ENCODE measurements at regions not wholly inside any gene's neighbourhood (a gene's known extent, or its start where the extent isn't known, plus 50 kb on each side); places are given as distances from the start of the nearest gene placed in this dataset.

DNA sequence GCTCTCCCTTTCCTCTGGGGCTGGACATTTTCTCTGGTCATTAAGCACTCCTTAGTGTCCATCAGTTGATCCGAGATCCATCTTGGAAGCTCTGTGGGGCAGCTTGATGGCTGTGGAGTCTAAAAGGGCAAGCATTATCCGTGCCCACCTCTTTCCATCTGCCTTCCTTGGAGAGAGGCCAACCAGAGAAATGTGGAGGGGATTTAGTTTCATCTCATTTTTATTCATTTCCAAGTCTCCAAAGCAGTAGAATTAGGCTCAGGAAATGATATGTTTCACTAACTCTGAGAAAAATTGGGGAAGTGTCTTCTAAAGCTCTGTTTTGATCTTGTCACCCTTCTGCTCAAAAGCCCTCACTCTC, 95.9 kb upstream of the KLHL25 start:
- DNase-seq, result no peak

DNA sequence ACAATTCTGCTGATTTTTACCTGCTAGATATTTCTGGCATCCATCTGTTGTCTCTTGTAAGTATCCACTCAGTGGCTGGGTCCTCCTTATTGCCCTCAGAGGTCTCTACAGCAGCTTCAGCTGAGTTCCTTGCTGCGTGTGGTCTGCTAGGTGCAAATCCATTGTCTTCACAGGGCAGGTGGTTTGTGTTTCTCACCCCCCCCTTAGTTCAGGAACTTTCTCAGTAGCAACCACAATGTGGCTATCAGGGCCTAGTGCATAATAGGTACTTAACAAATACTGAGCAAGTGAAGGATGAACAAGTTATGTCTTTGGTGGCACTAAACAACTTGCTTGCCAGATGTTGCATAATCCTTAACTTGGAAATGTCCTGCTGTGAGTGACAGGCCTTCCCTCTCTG, 96.7 kb upstream of the KLHL25 start:
- no peak for DNase-seq

DNA sequence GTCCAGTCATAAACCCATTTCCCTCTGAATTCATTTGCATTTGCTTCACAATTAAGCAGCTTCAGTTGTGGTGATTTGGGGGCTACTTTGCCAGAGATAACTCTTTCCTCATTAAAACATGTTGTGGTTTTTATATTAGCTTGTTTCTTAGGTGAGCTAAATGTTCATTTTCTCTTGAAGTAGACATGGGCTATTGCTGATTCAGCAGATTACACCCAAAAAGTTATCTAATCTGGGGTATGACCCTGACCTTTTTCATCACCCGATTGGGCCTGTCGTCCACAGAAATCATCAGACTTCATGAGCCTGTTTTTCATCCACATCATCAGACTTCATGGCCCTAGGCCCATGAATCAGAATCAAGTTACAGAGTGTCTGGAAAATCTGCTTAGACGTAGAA, 97.5 kb upstream of the KLHL25 start:
- DNase-seq, result no peak

DNA sequence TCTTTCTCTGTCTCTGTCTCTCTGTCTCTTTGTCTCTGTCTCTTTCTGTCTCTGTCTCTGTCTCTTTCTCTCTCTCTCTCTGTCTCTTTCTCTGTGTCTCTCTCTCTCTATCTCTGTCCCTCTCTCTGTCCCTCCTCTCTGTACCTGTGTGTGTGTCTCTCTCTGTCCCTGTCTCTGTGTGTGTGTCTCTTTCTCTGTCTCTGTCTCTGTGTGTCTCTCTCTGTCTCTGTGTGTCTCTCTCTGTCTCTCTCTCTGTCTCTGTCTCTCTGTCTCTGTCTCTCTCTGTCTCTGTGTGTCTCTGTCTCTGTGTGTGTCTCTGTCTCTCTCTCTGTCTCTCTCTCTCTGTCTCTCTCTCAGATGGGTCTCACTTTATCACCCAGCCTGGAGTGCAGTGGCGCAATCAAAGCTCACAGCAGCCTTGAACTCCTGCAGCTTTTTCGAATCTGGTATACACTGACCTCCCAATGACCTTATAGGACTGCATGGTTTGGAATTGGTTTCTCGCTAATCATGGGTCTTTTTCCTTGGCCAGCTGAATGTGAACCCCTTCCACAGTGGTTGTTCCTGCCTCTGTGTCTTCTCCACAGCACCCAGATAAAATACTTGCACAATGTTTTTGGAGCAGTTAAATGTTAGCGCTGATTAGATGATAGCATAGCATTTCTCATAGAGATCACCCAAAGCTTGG, 102.6 kb upstream of the KLHL25 start:
- DNase-seq, result no peak

DNA sequence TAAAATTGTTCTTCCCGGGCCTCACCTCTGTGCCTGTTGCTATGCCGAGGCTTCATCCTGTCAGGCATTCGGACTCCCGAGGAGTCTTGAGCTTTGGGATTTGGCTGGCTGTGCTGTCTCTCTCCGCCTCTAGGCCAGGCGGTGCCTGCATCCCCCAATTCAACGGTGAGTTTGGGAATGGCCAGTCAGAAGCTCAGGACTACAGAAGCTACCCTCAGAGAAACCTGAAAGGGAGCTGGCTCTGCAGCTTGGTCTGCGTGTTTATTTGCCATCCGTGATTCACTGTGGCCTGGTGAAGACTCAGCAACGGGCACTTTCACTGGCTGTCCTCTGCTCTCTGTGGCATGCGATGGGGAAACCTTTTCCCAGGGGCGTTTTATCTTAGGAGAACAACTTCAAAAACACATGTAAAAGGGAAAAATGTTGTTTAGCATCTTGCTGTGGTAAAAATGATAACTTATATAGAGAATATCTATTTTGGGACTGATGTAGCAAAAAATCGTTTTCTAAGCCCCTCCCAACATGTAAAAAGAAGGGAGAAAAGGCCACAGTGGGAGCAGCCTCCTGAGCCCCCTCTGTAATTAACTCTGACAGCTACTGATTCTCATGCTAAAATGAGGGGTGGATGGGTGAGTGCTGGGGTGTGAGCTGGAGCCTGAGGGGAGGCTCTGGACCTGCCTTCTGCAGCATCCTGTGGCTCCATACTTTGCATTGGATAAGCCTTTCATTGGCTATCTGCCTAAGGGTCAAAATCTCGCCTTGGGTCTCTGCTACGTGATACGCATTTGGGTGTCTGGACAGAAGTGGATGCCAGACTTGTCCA, 103.4 kb upstream of the KLHL25 start:
- DNase-seq, result no peak

DNA sequence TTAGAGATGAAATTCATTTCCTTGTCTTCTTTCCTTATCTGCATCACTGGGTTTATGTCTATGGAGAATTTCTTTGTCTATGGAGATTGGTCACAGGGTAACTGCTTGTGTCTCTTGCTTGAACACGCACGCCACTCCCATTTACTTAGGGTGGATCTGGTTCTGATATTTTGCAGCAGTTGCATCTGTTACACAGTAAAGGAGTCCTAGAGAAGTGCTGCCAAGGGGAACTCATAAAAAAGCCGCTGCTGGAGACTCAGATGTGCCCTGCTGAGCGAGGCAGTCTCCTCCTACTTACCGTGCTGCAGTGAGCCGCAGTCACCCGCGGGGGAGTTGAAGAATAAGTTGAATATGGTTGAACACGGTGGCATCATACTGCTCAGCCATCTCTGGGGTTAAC, 105.2 kb upstream of the KLHL25 start:
- DNase-seq, result no peak

DNA sequence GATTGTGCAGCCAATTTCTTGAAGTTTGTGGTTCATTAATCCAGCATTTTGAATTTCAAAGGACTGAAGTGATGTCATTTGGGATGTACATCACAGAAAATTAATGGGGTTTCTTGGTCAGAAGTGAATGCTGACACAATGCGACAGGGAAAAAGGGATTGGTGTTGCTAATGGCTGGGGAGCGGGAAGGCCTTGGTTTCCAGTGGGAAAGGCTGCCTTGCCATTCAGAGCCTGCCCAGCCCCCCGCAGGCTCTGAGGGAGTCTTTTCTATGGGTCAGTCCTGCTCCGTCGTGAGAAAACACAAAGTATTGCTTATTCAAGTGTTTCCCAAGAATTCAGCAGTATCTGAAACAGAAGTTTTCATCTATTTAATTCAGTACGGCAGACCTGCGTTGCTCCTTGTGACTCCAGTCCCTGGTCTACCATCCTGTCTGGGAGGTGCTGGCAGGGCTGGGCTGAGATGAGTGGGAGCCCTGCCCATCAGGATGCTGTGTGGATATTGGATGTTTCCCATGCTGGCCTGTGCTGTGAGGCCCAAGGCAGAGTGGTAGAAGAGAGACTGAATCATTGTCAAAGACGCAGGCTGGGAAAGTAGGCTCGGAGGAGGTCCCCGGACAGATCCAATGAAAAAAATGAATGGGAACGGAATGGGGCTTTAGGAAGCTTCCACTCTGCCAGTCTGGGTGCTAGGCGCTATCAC, 111.2 kb upstream of the KLHL25 start:
- no peak for DNase-seq

DNA sequence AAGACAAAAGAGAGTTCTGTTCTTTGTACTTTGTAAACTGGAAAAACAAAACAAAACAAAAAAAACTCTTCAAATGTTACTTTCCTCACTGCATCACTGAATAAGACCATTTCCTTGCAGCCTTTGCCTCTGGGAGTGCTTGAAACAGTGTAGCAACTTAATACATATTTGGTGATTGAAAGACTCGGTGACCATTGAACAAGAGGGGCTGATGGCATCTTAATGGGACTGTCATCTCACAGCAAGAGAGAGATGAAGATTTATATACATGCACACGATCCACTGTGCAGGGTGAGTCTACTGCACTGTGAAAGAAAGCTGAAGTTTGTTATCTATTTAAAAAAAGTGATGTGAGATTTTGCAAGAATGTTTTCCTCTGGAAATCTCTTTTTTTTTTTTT, 111.9 kb upstream of the KLHL25 start:
- no peak for DNase-seq

DNA sequence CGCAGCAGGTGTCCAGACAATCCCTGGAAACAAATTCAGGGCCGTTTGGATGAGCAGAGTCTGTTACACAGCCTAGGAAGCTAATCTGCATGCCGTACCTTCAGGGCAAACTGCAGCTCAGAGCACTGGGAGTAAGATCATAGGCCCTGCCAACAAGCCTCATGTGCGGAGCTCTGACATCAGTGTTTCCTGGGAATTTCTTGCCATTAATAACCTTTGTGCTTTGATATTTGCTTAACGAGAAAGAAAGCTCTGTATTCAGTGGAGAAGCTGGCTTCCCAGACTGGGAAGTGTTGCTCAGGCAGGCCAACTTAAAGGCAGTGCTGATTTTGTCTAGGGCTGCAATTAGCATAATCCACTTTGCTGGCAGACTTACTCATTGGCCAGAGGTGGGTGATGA, 116.1 kb upstream of the KLHL25 start:
- no peak for DNase-seq

DNA sequence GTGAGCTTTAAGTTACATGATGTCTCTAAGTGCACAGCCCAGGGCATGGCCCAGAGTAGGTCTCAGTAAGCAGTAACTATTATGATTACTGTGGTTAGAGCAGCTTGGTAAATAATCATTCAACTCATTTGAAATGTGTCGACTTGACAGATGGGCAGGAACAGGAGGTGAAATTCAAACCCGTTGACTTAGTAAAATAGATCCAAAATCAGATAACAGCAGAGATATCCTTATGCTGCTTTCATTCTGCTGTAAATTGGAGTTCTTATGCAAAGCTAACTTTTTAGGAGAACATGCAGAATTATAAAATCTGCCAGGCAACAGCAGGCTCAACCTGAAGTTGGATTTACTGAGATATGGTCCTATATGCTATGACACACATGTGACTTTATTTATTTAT, 118.7 kb upstream of the KLHL25 start:
- DNase-seq, result no peak

DNA sequence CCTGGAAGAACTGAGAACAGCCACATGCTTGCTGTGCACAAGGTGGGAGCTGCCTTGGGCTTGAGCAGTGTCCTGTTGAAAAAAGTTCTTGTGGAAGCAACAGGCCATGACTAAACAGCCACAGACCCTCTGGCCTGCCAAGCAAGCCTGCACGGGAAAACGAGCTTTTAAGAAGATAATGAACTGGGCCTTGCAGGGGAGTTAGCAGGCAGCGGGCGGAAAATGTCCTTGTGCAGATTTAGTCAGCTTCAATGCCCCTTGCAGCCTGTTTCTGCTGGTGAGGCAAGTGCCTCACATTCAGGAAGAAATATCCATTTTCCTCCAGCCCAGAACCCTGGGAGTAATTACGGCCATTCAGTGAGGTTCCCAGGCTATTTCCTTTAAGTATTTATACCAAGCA, 126.2 kb upstream of the KLHL25 start:
- DNase-seq, result no peak

DNA sequence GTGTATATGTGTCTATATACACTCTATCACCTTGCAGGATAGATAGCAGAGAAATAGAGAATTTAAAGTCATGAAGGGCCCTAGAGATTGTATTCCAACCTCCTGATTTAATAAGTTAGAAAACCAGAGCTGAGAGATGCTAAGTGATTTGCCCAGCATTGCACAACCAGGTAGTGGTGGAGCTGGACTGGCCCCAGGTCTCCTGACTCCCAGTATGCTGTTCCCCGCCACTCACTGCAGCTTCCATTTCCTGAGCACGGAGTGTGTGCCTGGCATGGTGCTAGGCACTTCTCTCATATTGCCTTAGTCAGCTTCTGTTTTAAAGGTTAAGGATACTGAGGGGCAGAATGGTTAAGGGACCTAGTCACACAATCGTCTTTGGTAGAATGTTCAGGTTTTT, 129.4 kb upstream of the KLHL25 start:
- no peak for DNase-seq

DNA sequence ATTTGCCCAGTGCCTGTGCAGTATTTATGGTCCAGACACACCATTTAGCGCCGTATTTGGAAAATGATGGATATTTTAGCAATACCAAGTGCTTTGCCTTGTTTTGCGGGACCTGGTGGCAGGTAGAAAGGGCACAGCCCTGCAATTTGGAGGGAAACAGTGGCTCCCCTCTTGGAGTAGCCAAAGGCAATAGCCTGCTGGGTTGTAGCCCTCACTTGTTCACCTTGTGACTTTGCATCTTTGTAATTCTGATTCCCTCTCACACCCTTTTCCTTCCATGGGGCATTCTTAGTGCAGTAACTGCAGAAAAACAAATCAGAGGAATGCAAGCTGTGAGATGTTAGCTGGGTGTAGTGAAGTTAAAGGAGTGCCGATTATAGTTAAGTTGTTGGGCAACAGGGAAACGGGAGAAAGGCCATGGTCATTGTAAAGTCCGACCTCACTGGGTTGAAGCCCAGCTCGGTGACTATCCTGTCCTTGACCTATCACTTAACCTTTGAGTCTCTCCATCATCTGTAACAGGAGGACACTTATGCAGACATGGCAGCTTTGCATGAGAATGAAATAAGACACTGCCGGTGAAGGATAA, 131.0 kb upstream of the KLHL25 start:
- no peak for DNase-seq

DNA sequence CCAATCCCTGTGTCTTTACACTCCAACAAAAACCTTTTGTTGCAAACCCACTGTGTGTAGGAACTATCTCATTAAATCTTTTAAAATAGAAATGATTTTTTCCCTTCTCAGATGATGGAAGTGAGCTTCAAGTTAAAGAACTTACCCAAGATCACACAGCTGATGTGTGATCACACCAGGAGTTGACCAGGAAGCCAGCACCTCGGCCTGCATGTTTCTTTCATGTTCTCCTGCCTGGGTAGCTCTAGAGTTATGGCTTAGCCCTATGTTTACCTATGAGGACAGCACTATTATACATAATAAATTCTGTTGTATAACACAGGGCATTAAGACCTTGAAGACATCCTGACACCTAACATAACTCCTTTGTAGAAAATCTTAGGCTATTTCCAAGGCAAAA, 132.1 kb upstream of the KLHL25 start:
- DNase-seq, result no peak

DNA sequence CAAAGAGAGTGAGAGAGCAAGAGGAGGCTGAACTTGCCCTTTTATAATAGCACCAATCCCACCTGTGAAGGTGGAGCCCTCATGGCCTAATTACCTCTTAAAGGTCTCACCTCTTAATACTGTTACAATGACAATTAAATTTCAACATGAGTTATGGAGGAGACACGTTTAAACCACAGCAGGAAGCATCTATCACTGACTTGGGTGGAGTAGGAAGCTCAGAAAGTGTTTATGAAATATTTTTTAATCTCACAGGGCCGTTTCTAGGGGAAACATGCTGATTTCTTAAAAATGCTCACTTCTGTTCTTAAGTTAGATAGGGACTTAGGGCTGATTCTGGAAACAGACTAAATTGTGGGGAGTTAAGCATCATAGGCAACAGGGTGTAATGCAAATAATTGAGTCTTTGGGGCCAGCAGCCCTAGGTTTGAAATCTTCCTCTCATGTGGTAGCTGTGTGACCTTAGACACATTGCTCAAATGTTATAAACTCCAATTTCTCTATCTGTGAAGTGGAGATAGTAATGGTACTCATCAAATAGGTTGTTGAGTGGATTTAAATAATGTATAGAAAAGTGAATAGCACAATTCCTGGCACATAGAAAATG, 133.3 kb upstream of the KLHL25 start:
- no peak for DNase-seq

DNA sequence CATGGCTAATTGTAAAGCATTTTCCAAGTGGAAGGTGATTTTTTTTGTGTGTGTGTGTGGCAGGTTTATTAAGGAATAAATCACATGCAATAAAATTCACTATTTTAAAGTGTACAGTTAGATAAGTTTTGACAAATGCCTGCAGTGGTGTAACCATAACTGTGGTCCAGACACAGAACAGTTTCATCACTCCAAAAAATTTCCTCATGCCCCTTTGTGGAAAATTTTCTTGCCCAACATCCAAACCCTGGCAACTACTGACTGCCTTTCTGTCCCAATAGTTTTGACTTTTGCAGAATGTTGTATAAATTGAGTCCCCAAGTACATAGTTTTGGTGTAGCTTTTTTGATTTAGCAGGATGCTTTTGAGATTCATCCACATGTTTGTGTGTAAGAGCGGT, 135.1 kb upstream of the KLHL25 start:
- no peak for DNase-seq

DNA sequence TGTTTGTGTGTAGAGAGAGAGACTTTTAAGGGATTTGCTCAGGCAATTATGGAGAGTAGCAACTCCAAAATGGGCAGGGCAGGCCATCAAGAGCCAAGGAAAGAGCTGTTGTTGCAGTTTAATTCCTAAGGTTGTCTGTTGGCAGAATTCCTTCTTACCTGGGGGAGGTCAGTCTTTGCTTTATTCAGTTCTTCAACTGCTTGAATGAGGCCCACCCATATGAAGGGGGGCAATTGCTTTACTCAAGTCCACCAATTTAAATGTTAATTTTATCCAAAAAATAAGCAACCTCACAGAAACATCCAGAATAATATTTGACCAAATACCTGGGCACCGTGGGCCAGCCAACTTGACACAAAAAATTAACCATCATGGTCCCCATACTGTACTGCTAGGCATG, 137.7 kb upstream of the KLHL25 start:
- no peak for DNase-seq

DNA sequence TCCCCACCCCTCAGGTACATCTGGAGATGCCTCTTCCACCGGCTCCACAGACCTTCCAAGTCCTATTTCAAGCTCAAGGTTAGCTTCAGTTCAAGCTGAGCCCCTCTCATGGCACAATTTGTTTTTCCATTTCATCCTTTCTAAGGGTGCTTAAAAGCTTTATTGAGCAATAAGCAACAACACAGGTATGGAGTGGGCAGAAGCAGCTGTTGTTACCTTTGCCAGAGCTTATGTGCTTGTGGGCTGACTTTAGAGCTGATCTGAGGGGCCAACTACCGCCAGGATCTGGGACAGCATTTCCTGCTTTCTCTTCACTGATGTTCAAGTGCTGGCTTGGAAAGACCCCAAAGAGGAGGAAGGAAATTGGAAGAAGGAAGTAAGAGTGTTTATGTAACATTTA, 140.0 kb upstream of the KLHL25 start:
- DNase-seq, result no peak

DNA sequence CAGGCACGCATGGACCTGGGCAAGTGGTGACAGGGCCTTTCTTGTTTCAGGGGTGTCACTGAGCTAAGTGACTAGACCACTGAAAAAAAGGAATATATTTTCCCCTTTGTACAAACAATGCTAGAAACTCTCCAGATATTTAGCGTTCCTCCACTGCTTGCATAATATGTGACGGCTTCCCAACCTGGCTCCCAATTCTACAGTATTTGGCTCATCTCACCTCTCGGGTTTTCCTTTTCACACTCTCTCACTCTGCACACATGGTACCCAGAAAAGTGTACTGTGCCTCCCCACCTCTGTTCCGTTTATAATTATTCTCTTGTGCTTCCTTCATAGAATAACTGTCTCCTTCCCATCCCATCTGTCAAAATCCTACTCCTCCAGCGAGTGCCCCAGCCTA, 140.5 kb upstream of the KLHL25 start:
- no peak for DNase-seq

DNA sequence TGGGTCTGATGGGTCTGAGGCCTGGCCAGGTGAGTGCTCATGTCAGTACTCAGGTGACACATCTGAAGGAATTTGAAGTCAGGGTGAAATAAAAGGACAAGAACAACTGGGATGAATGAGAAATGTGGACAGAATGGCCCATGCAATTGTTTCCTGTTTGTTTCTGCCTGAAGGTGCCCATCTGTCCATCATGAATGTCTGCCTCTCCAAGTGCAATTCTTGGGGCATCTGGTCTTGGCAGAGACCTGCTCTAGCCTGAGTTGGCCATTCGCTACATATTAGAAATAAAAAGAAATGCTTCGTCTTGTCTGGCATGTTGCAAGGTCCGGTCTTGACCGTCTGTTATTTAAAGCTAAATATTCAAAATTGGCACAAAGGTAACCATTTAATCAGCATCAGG, 142.0 kb upstream of the AGBL1 start:
- DNase-seq, result no peak

DNA sequence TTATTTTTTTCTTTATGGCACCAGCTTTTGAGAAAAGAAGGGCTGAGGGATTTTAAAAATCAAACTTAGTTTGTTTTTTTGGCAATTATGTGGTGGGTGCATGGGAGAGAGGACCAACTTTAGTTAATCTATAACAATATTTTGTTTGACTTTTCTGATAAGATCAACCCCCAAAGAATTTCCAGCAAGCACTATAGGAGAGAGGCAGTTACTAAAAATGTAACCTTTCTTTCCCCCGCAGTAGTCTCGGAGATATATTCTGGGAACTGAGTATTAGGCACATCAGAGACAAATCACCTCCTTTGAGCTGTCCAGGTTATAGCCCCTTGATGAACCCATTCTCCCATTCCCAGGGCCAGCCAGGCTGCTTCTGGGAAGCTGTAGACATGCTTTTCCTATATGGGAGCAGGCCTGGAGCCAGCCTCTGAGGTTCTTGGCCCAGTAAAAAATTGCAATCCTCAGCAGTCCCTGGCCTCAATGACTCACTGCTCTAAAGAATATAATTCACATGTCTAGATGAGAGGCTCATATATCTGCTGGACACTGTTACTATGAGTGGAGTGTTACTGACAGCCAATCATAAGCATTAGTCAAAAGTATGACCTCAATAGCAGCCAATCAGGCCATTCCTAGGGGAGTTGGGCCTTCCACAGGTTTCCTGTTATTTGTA, 138.3 kb upstream of the AGBL1 start:
- DNase-seq, result no peak

DNA sequence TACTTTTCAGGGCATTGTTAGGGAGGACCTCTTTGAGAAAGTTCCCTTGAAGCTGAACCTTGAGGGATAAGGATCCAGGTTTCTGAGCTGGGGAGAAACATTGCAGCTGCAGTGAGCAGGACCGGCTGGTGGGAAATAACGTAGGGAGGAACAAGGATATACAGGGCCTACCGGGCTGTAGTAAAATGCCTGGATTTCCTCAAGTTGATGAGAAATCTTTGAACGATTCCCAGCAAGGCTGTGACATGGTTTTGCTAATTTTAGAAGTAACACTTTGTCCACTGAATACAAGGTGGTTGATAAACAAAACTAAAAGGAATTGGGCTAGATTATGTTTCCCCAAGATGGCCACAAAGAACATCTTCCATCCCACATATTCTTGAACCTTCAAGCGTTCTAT, 137.0 kb upstream of the AGBL1 start:
- DNase-seq, result no peak

DNA sequence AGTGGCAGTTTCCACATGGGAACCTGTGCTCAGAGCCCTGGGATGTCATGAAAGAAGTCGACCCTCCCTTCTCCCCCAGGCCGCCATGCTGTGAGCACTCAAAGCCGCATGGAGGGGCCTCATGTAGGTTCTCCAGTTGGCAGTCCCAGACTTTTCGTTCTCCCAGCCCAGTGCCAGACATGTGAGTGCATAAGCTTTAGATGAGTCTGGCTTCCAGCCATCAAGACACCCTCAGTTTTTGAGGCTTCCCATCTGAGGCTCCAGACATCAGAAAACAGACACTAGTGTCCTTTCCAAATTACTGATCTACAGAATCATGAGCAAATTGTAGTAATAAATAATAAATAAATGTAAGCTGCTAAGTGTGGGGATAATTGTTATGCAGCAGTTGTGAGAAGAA, 136.5 kb upstream of the AGBL1 start:
- DNase-seq, result no peak

All from activated CD8-positive, alpha-beta memory T cell treated with anti-CD3 and anti-CD28 coated beads, Interleukin-2, amount 50 U/mL, for 48 hours (primary cell).